ENCODE measurements at regions not wholly inside any gene's neighbourhood (a gene's known extent, or its start where the extent isn't known, plus 50 kb on each side); places are given as distances from the start of the nearest gene placed in this dataset.

DNA sequence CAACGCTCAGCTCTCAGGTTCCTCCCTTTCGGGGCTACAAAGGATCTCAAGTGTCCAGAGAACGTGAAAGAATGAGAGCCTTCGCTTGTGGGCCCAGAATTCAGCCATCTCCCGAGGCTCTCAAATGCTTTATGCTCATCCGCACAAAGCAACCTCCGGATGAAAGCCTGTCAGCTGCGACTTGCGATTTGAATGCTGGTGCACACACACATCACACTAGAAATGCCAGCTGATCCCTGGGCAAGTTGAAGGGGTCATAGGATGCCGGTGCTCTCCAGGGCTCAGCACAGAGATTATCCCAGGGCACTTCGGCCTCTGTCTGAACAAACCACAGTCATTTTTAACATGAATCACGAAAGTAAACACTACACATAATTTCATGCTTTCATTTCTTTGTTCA, 141.8 kb upstream of the MYT1L start:
- Histone ChIP-seq H3K4me1 (no peaks in the 10 kb centered on the region), H3K27me3 (no peaks in the 10 kb centered on the region), H3K9me3 (no peaks in the 10 kb centered on the region), H3K27ac (no peak overlapping the region), H3K36me3 (replicated peaks in 1 of 2; ENCODE audit: insufficient read depth in 1 of 2, low read depth in 2 of 2) (no peaks in the 10 kb centered on the region), H3K4me3 (no peak overlapping the region)
- WGBS, 2 donors, result 69 to 74% methylated on average over 12 of the region's 12 CpGs
- intact Hi-C loops (cut with DNase I), result no loop called here
- ATAC-seq, result no peak
- TF ChIP-seq POLR2A (IDR thresholded peaks at IDR 0.05), result no peak
- TF ChIP-seq, protein P1, sequence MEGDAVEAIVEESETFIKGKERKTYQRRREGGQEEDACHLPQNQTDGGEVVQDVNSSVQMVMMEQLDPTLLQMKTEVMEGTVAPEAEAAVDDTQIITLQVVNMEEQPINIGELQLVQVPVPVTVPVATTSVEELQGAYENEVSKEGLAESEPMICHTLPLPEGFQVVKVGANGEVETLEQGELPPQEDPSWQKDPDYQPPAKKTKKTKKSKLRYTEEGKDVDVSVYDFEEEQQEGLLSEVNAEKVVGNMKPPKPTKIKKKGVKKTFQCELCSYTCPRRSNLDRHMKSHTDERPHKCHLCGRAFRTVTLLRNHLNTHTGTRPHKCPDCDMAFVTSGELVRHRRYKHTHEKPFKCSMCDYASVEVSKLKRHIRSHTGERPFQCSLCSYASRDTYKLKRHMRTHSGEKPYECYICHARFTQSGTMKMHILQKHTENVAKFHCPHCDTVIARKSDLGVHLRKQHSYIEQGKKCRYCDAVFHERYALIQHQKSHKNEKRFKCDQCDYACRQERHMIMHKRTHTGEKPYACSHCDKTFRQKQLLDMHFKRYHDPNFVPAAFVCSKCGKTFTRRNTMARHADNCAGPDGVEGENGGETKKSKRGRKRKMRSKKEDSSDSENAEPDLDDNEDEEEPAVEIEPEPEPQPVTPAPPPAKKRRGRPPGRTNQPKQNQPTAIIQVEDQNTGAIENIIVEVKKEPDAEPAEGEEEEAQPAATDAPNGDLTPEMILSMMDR (IDR thresholded peaks at IDR 0.05), result no peak
- no peak for DNase-seq

DNA sequence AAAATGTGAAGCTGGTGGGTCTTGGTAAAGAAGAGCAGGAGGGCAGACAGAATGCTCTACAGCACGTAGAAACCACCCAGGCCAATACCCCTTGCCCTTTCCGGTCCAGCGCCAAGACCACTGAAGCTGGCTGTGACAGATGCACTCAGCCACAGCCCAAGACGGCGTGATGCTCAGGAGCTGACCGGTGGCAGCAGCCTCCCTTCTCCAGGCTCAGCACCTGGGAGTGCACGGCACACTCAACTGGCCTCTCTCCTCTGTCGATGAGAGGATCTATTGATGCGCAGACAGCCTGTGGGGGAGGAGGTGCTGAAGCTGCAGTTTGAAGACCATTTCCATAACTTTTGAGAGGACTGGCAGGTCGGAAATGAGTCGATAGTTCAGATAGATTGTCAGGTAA, 141.0 kb upstream of the MYT1L start:
- H3K27me3 ChIP-seq, result no peaks in the 10 kb centered on the region
- intact Hi-C loops (cut with DNase I), result no loop called here
- no peak overlapping the region for H3K27ac ChIP-seq
- no peak overlapping the region for H3K4me3 ChIP-seq
- DNase-seq (no peak), ATAC-seq (no peak)
- H3K36me3 ChIP-seq (replicated peaks in 1 of 2; ENCODE audit: insufficient read depth in 1 of 2, low read depth in 2 of 2), result no peaks in the 10 kb centered on the region
- TF ChIP-seq POLR2A (IDR thresholded peaks at IDR 0.05), result no peak
- TF ChIP-seq, protein P1 (IDR thresholded peaks at IDR 0.05), result no peak
- WGBS, 2 donors, result 63 to 66% methylated on average over 11 of the region's 11 CpGs
- no peaks in the 10 kb centered on the region for H3K9me3 ChIP-seq
- H3K4me1 ChIP-seq, result no peaks in the 10 kb centered on the region

DNA sequence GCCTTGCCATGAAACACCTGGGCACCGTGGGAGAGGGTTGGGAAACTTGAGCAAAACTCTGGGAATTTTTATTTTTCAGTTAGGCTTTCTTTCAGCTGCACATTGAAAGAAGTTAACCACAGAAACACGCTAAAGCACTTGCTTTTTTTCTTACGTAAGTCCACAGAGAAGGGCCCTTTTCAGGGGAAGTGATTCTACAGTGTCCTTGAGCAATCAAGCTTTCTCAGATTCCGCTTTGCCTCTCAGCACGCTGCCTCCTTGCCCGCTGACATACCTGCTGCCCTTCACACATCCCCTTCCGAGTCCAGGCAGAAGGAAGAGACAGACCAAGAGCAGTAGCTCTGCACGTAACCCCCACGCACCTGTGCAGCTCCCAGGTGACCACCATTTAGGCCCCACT, 135.5 kb upstream of the MYT1L start:
- TF ChIP-seq, protein P1 (IDR thresholded peaks at IDR 0.05), result no peak
- TF ChIP-seq POLR2A (IDR thresholded peaks at IDR 0.05), result no peak
- no peaks in the 10 kb centered on the region for H3K4me1 ChIP-seq
- no peaks in the 10 kb centered on the region for H3K36me3 ChIP-seq (replicated peaks in 1 of 2; ENCODE audit: insufficient read depth in 1 of 2, low read depth in 2 of 2)
- ATAC-seq (no peak), DNase-seq (no peak)
- WGBS, 2 donors, result 60 to 64% methylated on average over 9 of the region's 9 CpGs
- H3K27ac ChIP-seq, result no peak overlapping the region
- no peaks in the 10 kb centered on the region for H3K27me3 ChIP-seq
- no peak overlapping the region for H3K4me3 ChIP-seq
- intact Hi-C loops (cut with DNase I), result no loop called here
- H3K9me3 ChIP-seq, result no peaks in the 10 kb centered on the region

- no peak for ATAC-seq
Measured at GRCh38 chr2:2464643-2465042, 133.6 kb upstream of the MYT1L start.

GRCh38 chr2:2464094-2464493, 133.0 kb upstream of the MYT1L start:
- no peaks in the 10 kb centered on the region for H3K36me3 ChIP-seq (replicated peaks in 1 of 2; ENCODE audit: insufficient read depth in 1 of 2, low read depth in 2 of 2)
- no peak overlapping the region for H3K4me3 ChIP-seq
- ATAC-seq (peak; percentile 21), DNase-seq (peak in 1 of 4 donors; percentile 7)
- TF ChIP-seq, protein P1 (IDR thresholded peaks at IDR 0.05), result no peak
- H3K4me1 ChIP-seq, result no peaks in the 10 kb centered on the region
- H3K27me3 ChIP-seq, result no peaks in the 10 kb centered on the region
- intact Hi-C loops (cut with DNase I), result no loop called here
- no peaks in the 10 kb centered on the region for H3K9me3 ChIP-seq
- no peak overlapping the region for H3K27ac ChIP-seq
- WGBS, 2 donors, result 48 to 51% methylated on average over 12 of the region's 12 CpGs

More at GRCh38 chr2:2464643-2465042, 133.6 kb upstream of the MYT1L start:
- Histone ChIP-seq H3K27me3 (no peaks in the 10 kb centered on the region), H3K4me3 (no peak overlapping the region), H3K36me3 (replicated peaks in 1 of 2; ENCODE audit: insufficient read depth in 1 of 2, low read depth in 2 of 2) (no peaks in the 10 kb centered on the region), H3K27ac (no peak overlapping the region), H3K4me1 (no peaks in the 10 kb centered on the region), H3K9me3 (no peaks in the 10 kb centered on the region)
- 36 to 50% methylated on average over 6 of the region's 6 CpGs for WGBS, 2 donors
- no peak for DNase-seq
- intact Hi-C loops (cut with DNase I), result no loop called here
- TF ChIP-seq, protein P1 (IDR thresholded peaks at IDR 0.05), result no peak
- TF ChIP-seq POLR2A (IDR thresholded peaks at IDR 0.05), result no peak

Measured in body of pancreas (tissue), 4 donors.